Activated CD4-positive, alpha-beta memory T cell treated with anti-CD3 and anti-CD28 coated beads, Interleukin-2, amount 10 ng/mL, durations not matched to agents 7 days and 5 days (primary cell): ENCODE measurements at regions not wholly inside any gene's neighbourhood (a gene's known extent, or its start where the extent isn't known, plus 50 kb on each side); places are given as distances from the start of the nearest gene placed in this dataset.
"Not testable (repeated sequence)": the region's sequence is repeated elsewhere in the genome, so short reads cannot be mapped to it uniquely, and the experiment has no call there.

Experiments
- CTCF ChIA-PET: fragments of 350-600 bp; sonication (Branson Sonifier 250); formaldehyde crosslinking; loops from one replicate; lab custom pipeline; 2021; ENCODE audit warnings: antibody characterized with exemption, inconsistent platforms; lab: Charles Lee
- POLR2A ChIA-PET: fragments of 350-600 bp; sonication (Branson Sonifier 250); formaldehyde crosslinking; loops from one replicate; lab custom pipeline; 2021; ENCODE audit warnings: antibody characterized with exemption; lab: Charles Lee
- DNase-seq: peaks from one replicate; pipeline ENCODE4 v3.0.0-alpha.2; 2020
- H3K27ac Mint-ChIP-seq: one replicate; pipeline ENCODE4 v1.8.0; 2021; ENCODE audit warnings: mild to moderate bottlenecking, mixed read lengths
- H3K27me3 Mint-ChIP-seq: one replicate; pipeline ENCODE4 v1.8.0; 2021; ENCODE audit warnings: mixed read lengths
- H3K36me3 Mint-ChIP-seq: one replicate; pipeline ENCODE4 v1.8.0; 2021; ENCODE audit warnings: low read depth, mixed read lengths
- H3K4me1 Mint-ChIP-seq: one replicate; pipeline ENCODE4 v1.8.0; 2021; ENCODE audit warnings: mixed read lengths
- H3K4me3 Mint-ChIP-seq: one replicate; pipeline ENCODE4 v1.8.0; 2021; ENCODE audit warnings: mild to moderate bottlenecking, mixed read lengths
- H3K9me3 Mint-ChIP-seq: one replicate; pipeline ENCODE4 v1.8.0; 2021; ENCODE audit warnings: mixed read lengths

- Mint-ChIP-seq H3K27ac (no peak overlapping the region), H3K36me3 (no peaks in the 10 kb centered on the region), H3K4me3 (no peak overlapping the region), H3K4me1 (no peaks in the 10 kb centered on the region), H3K9me3 (peaks cover 16% of the 10 kb centered on the region), H3K27me3 (no peaks in the 10 kb centered on the region)
- CTCF ChIA-PET: no interaction called here
- POLR2A ChIA-PET: no interaction called here
- DNase-seq: no peak
Measured at GRCh38 chr11:37141707-37142106, 543.7 kb upstream of the RAG2 start.

GRCh38 chr11:37135606-37136005 lies 537.6 kb upstream of the RAG2 start:
- CTCF ChIA-PET, H3K27me3 Mint-ChIP-seq, H3K36me3 Mint-ChIP-seq, H3K27ac Mint-ChIP-seq, DNase-seq, H3K4me1 Mint-ChIP-seq, H3K4me3 Mint-ChIP-seq, POLR2A ChIA-PET: not testable (repeated sequence)
- peaks cover 27% of the 10 kb centered on the region for H3K9me3 Mint-ChIP-seq

DNA sequence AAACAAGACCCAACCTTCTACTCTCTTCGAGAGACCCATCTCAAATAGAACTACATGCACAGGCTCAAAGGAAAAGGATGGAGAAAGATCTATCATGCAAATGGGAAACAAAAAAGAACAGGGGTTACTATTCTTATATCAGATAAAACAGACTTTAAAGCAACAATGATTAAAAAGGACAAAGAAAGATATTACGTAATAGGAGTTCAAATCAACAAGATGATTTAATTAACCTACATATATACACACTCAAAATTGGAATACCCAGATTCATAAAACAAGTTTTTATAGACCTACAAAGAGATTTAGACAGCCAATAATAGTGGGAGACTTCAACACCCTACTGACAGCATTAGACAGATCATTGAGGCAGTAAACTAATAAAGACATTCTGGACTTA lies 536.6 kb upstream of the RAG2 start:
- Mint-ChIP-seq H3K9me3 (peaks cover 27% of the 10 kb centered on the region), H3K4me3 (no peak overlapping the region), H3K27ac (no peak overlapping the region), H3K4me1 (no peaks in the 10 kb centered on the region), H3K36me3 (no peaks in the 10 kb centered on the region), H3K27me3 (no peaks in the 10 kb centered on the region)
- CTCF ChIA-PET: no interaction called here
- POLR2A ChIA-PET: no interaction called here
- DNase-seq: no peak

- H3K27me3 Mint-ChIP-seq: no peaks in the 10 kb centered on the region
- peaks cover 5% of the 10 kb centered on the region for H3K9me3 Mint-ChIP-seq
- ChIA-PET POLR2A (no interaction called here), CTCF (no interaction called here)
- DNase-seq: no peak
- no peak overlapping the region for H3K4me3 Mint-ChIP-seq
- no peaks in the 10 kb centered on the region for H3K36me3 Mint-ChIP-seq
- H3K4me1 Mint-ChIP-seq: no peaks in the 10 kb centered on the region
- no peak overlapping the region for H3K27ac Mint-ChIP-seq
Measured at GRCh38 chr11:37124384-37124783, 526.3 kb upstream of the RAG2 start.

DNA sequence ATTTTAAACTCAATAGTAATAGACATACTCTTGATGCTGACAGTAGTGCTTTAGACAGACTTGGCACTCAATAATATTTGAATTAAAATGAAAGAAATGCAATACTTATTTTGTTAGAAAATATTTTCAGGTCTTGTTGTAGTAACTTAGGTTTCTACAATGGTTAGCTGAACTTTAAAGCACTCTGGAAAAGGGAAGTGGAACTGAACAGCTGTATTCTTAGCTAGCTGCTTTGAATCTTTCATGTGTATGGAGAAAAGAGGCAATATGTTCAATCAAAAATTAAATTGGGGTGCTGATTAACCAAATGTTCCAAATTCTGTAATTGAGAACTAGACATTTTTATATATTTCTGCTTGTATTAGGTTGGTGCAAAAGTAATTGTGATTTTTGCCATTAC lies 517.9 kb upstream of the RAG2 start:
- ChIA-PET CTCF (no interaction called here), POLR2A (no interaction called here)
- H3K36me3 Mint-ChIP-seq: no peaks in the 10 kb centered on the region

DNA sequence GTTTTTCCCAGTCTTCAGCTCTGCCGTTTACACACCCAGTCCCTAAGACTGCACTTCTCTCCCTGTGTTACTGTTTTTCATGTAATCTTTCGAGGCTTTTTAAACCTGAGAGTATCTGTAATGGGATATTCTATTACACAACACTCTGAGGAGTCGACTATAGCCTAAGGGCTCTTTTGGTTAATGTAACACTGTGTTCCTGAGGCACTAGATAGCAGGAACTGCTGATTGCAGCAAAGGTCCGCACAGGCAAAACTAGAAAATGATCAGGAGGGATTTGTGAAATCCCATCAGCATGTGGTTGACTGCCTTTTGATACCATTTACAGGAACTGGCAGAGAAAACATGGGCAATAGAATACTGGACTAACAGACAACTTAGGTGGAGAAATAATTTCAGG lies 512.3 kb upstream of the RAG2 start:
- H3K4me3 Mint-ChIP-seq: no peak overlapping the region
- H3K4me1 Mint-ChIP-seq: no peaks in the 10 kb centered on the region
- ChIA-PET POLR2A (no interaction called here), CTCF (no interaction called here)
- H3K27ac Mint-ChIP-seq: no peak overlapping the region
- no peaks in the 10 kb centered on the region for H3K36me3 Mint-ChIP-seq
- H3K9me3 Mint-ChIP-seq: no peaks in the 10 kb centered on the region
- no peaks in the 10 kb centered on the region for H3K27me3 Mint-ChIP-seq
- DNase-seq: no peak

More for the DNA sequence above, 517.9 kb upstream of the RAG2 start:
- Mint-ChIP-seq H3K27ac (no peak overlapping the region), H3K27me3 (no peaks in the 10 kb centered on the region), H3K4me1 (no peaks in the 10 kb centered on the region), H3K9me3 (peaks cover 3% of the 10 kb centered on the region), H3K4me3 (no peak overlapping the region)
- DNase-seq: no peak

- no peak for DNase-seq
- no peaks in the 10 kb centered on the region for H3K27me3 Mint-ChIP-seq
- H3K36me3 Mint-ChIP-seq: no peaks in the 10 kb centered on the region
- H3K4me1 Mint-ChIP-seq: no peaks in the 10 kb centered on the region
- POLR2A ChIA-PET: no interaction called here
- peaks cover 2% of the 10 kb centered on the region for H3K9me3 Mint-ChIP-seq
- H3K27ac Mint-ChIP-seq: no peak overlapping the region
- H3K4me3 Mint-ChIP-seq: no peak overlapping the region
- CTCF ChIA-PET: no interaction called here
Measured at GRCh38 chr11:37109286-37109585, 511.2 kb upstream of the RAG2 start.

DNA sequence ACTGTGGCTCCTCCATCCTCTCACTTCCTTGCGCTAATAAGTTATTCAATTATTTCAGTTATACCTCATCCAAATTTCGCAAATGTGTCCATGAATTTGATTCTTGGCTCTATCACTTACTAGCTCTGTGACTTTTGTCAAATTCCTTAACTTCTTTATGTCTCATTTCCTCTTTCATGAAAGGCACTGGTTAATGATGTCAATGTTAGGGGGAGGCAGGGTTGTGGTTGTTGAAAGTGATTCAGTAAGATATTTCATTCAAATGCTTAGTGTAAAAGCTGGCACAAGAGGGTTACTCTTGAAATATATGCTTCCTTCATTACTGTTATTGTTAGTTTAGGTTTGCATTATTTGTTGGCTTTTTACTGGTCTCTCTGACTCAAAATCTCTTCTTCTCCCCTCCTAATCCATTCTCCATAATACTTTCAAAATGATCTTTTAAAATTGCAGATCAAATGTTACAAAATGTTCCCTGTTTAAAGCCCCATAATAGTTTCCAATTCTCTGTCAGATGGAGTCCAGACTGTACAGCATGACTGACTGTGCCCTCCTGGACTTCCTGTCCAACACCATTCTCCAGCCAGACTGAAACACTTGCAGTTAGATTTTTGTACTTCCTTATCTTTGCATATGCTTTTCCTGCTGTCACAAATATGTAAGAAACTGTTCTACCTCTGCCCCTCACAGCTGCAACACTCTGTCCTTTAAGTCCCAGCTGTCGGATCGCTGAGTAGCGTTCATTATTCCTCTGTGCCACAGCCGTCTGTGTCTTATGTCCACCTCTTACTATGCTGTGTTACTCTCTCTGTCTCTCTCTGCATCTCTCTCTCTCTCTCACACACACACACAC lies 510.6 kb upstream of the RAG2 start:
- H3K4me1 Mint-ChIP-seq: no peaks in the 10 kb centered on the region
- no peak overlapping the region for H3K27ac Mint-ChIP-seq
- ChIA-PET POLR2A (no interaction called here), CTCF (no interaction called here)
- DNase-seq: no peak
- no peaks in the 10 kb centered on the region for H3K27me3 Mint-ChIP-seq
- H3K9me3 Mint-ChIP-seq: peaks cover 3% of the 10 kb centered on the region
- H3K36me3 Mint-ChIP-seq: no peaks in the 10 kb centered on the region
- H3K4me3 Mint-ChIP-seq: no peak overlapping the region

- H3K9me3 Mint-ChIP-seq: peaks cover 3% of the 10 kb centered on the region
- no peak for DNase-seq
- POLR2A ChIA-PET: no interaction called here
- no peaks in the 10 kb centered on the region for H3K27me3 Mint-ChIP-seq
- H3K36me3 Mint-ChIP-seq: no peaks in the 10 kb centered on the region
- no peak overlapping the region for H3K4me3 Mint-ChIP-seq
- no peaks in the 10 kb centered on the region for H3K4me1 Mint-ChIP-seq
- no peak overlapping the region for H3K27ac Mint-ChIP-seq
- CTCF ChIA-PET: no interaction called here
Measured at GRCh38 chr11:37107831-37108230, 509.8 kb upstream of the RAG2 start.

GRCh38 chr11:37107415-37107814 lies 509.4 kb upstream of the RAG2 start:
- no peaks in the 10 kb centered on the region for H3K36me3 Mint-ChIP-seq
- no peak for DNase-seq
- CTCF ChIA-PET: no interaction called here
- H3K27ac Mint-ChIP-seq: no peak overlapping the region
- H3K4me3 Mint-ChIP-seq: no peak overlapping the region
- no peaks in the 10 kb centered on the region for H3K27me3 Mint-ChIP-seq
- POLR2A ChIA-PET: no interaction called here
- H3K4me1 Mint-ChIP-seq: no peaks in the 10 kb centered on the region
- peaks cover 3% of the 10 kb centered on the region for H3K9me3 Mint-ChIP-seq

GRCh38 chr11:37105427-37105826 lies 507.4 kb upstream of the RAG2 start:
- ChIA-PET POLR2A (no interaction called here), CTCF (no interaction called here)
- H3K27me3 Mint-ChIP-seq: no peaks in the 10 kb centered on the region
- no peaks in the 10 kb centered on the region for H3K4me1 Mint-ChIP-seq
- DNase-seq: no peak
- H3K36me3 Mint-ChIP-seq: no peaks in the 10 kb centered on the region
- peaks cover 3% of the 10 kb centered on the region for H3K9me3 Mint-ChIP-seq
- H3K4me3 Mint-ChIP-seq: no peak overlapping the region
- no peak overlapping the region for H3K27ac Mint-ChIP-seq

GRCh38 chr11:37104380-37104779 lies 506.3 kb upstream of the RAG2 start:
- Mint-ChIP-seq H3K4me3 (no peak overlapping the region), H3K36me3 (no peaks in the 10 kb centered on the region), H3K27ac (no peak overlapping the region), H3K4me1 (no peaks in the 10 kb centered on the region), H3K9me3 (peaks cover 3% of the 10 kb centered on the region), H3K27me3 (no peaks in the 10 kb centered on the region)
- ChIA-PET POLR2A (no interaction called here), CTCF (no interaction called here)
- no peak for DNase-seq

GRCh38 chr11:37100008-37100407 lies 502.0 kb upstream of the RAG2 start:
- ChIA-PET CTCF (no interaction called here), POLR2A (no interaction called here)
- peaks cover 3% of the 10 kb centered on the region for H3K9me3 Mint-ChIP-seq
- no peaks in the 10 kb centered on the region for H3K27me3 Mint-ChIP-seq
- no peak overlapping the region for H3K27ac Mint-ChIP-seq
- H3K36me3 Mint-ChIP-seq: no peaks in the 10 kb centered on the region
- H3K4me3 Mint-ChIP-seq: no peak overlapping the region
- DNase-seq: no peak
- H3K4me1 Mint-ChIP-seq: no peaks in the 10 kb centered on the region

DNA sequence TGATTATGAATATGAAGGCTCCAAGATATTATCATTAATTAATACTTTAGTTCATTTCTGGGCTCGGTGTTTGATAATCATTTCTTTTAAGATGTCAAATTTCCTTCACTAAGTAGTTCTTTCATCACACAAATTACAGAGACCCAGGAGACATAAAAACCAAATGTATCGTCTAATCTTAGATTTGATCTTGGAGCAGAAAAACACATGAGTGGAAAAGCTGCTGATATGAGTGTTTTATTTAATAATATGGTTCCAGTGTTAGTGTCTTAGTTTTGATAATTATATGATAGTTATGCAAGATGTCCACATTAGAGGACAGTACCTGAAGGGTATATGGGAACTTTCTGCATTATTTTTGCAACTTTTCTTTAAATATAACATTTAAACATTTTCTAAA lies 494.5 kb upstream of the RAG2 start:
- H3K27me3 Mint-ChIP-seq: no peaks in the 10 kb centered on the region
- H3K36me3 Mint-ChIP-seq: no peaks in the 10 kb centered on the region
- no peak for DNase-seq
- no peak overlapping the region for H3K27ac Mint-ChIP-seq
- CTCF ChIA-PET: no interaction called here
- H3K9me3 Mint-ChIP-seq: peaks cover 3% of the 10 kb centered on the region
- no peak overlapping the region for H3K4me3 Mint-ChIP-seq
- no peaks in the 10 kb centered on the region for H3K4me1 Mint-ChIP-seq
- POLR2A ChIA-PET: no interaction called here
